Ishikawa (cell line): ENCODE measurements at regions not wholly inside any gene's neighbourhood (a gene's known extent, or its start where the extent isn't known, plus 50 kb on each side); places are given as distances from the start of the nearest gene placed in this dataset.

Experiments used
- CEBPB ChIP-seq: IDR thresholded peaks from 2 replicates; pipeline ENCODE4 v1.6.1; 2012
- CREB1 ChIP-seq: IDR thresholded peaks from 2 replicates; pipeline ENCODE4 v1.6.1; 2012; ENCODE audit warnings: low read depth
- EGR1 ChIP-seq: IDR thresholded peaks from 2 replicates; pipeline ENCODE4 v1.6.1; 2012
- EP300 ChIP-seq: IDR thresholded peaks from 2 replicates; pipeline ENCODE4 v1.6.1; 2012; ENCODE audit warnings: borderline replicate concordance
- FOXM1 ChIP-seq: IDR thresholded peaks from 2 replicates; pipeline ENCODE4 v1.6.1; 2012; ENCODE audit warnings: low read depth, borderline replicate concordance
- NFIC ChIP-seq: IDR thresholded peaks from 2 replicates; pipeline ENCODE4 v1.6.1; 2012
- RAD21 ChIP-seq: IDR thresholded peaks from 2 replicates; pipeline ENCODE4 v1.6.1; 2012; ENCODE audit warnings: low read depth
- TAF1 ChIP-seq: IDR thresholded peaks from 2 replicates; pipeline ENCODE4 v1.6.1; 2012; ENCODE audit warnings: low read depth, mild to moderate bottlenecking
- TCF12 ChIP-seq: IDR thresholded peaks from 2 replicates; pipeline ENCODE4 v1.6.1; 2012; ENCODE audit warnings: low read depth
- TEAD4 ChIP-seq: IDR thresholded peaks from 2 replicates; pipeline ENCODE4 v1.6.1; 2012
- YY1 ChIP-seq: IDR thresholded peaks from 2 replicates; pipeline ENCODE4 v1.6.1; 2012; ENCODE audit warnings: low read depth
- ZBTB7A ChIP-seq: IDR thresholded peaks from 2 replicates; pipeline ENCODE4 v1.6.1; 2012; ENCODE audit warnings: low read depth
- TF ChIP-seq, protein P1 (sequence below): IDR thresholded peaks from 2 replicates; pipeline ENCODE4 v1.6.1; 2012
- TF ChIP-seq, protein P2 (sequence below): IDR thresholded peaks from 2 replicates; pipeline ENCODE4 v1.6.1; 2012; ENCODE audit warnings: low read depth, mild to moderate bottlenecking
- TF ChIP-seq, protein P3 (sequence below): IDR thresholded peaks from 2 replicates; pipeline ENCODE4 v1.6.1; 2012

DNA sequence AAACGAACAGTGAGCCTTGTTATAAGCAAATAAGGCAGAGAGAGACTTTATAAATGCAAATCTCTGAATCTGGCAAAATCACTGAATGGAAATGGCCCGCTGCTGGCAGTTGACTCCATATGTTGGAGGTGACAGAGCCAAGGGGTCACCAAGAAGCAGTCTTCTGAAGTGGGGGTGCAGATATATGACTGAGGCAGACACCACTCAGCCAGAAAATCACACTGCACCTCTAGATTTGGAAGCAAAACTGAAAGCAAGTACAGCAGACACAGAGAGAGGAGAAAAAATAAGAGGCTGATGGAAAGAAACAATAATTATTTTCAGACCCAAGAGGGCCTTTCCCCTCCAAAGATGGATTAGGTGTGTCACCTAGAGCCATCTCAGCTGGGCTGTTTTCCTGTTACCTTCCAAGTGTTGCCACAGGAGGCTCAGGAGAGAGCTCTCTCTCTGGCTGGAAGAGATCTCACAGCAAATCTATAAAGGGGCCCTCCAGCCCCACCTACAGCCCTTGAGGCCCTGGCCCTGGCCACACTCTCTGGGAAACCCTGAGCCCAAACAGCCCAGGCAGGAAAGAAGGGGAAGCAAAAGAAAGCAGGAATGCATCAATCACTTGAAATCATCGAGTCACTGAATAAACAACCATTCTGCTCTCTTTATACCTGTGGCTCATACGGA lies 585.1 kb upstream of the PSMD7 start:
- TF ChIP-seq CREB1: no peak
- TF ChIP-seq, protein P1, sequence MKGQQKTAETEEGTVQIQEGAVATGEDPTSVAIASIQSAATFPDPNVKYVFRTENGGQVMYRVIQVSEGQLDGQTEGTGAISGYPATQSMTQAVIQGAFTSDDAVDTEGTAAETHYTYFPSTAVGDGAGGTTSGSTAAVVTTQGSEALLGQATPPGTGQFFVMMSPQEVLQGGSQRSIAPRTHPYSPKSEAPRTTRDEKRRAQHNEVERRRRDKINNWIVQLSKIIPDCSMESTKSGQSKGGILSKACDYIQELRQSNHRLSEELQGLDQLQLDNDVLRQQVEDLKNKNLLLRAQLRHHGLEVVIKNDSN: no peak
- TF ChIP-seq TAF1: no peak
- no peak for TF ChIP-seq EP300
- TF ChIP-seq NFIC: no peak
- TF ChIP-seq, protein P2, sequence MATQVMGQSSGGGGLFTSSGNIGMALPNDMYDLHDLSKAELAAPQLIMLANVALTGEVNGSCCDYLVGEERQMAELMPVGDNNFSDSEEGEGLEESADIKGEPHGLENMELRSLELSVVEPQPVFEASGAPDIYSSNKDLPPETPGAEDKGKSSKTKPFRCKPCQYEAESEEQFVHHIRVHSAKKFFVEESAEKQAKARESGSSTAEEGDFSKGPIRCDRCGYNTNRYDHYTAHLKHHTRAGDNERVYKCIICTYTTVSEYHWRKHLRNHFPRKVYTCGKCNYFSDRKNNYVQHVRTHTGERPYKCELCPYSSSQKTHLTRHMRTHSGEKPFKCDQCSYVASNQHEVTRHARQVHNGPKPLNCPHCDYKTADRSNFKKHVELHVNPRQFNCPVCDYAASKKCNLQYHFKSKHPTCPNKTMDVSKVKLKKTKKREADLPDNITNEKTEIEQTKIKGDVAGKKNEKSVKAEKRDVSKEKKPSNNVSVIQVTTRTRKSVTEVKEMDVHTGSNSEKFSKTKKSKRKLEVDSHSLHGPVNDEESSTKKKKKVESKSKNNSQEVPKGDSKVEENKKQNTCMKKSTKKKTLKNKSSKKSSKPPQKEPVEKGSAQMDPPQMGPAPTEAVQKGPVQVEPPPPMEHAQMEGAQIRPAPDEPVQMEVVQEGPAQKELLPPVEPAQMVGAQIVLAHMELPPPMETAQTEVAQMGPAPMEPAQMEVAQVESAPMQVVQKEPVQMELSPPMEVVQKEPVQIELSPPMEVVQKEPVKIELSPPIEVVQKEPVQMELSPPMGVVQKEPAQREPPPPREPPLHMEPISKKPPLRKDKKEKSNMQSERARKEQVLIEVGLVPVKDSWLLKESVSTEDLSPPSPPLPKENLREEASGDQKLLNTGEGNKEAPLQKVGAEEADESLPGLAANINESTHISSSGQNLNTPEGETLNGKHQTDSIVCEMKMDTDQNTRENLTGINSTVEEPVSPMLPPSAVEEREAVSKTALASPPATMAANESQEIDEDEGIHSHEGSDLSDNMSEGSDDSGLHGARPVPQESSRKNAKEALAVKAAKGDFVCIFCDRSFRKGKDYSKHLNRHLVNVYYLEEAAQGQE: no peak
- TF ChIP-seq TCF12: no peak
- no peak for TF ChIP-seq TEAD4
- TF ChIP-seq FOXM1: no peak
- no peak for TF ChIP-seq YY1
- no peak for TF ChIP-seq EGR1

DNA sequence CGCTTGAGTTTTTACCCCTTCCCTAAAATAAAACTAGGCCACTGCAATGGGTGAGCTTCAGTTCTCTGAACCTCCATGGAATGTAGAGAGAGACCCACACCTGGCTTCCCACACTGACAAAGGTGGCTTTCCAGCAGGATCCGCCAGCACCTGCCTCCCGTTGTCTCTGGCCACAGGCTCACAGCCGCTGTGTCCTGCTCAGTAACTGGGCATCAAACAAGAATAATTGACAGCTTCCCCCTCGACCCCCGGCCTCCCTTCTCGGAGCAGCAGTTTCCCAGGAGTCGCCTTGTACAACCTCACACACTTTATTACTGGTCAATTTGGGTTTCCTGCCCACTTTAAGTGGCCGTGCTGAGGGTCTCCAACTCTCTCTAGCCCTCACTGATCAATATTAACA lies 586.1 kb upstream of the PSMD7 start:
- TF ChIP-seq TAF1: no peak
- no peak for TF ChIP-seq RAD21
- TF ChIP-seq FOXM1: no peak
- no peak for TF ChIP-seq EGR1

DNA sequence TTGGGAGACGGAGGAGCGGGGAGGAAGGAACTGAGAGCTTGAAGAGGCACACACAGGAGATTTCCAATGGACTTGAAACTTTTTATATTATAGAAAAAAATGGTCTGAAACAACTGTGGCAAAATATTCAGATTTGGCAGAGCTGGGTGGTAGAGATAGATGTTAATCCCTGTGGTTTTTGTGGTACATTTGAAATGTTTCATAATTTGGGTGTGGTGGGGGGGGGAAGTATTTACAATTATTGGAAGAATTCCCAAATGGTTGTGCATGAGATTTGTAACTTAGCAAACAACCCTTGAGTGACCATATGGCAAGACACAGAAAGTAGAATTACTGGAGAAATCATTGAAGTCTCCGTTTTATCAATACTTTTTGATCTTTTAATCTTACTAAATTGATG lies 588.8 kb upstream of the PSMD7 start:
- TF ChIP-seq, protein P3, sequence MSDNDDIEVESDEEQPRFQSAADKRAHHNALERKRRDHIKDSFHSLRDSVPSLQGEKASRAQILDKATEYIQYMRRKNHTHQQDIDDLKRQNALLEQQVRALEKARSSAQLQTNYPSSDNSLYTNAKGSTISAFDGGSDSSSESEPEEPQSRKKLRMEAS: no peak
- TF ChIP-seq CEBPB (no peak), NFIC (no peak), EP300 (no peak), ZBTB7A (no peak), YY1 (no peak)

DNA sequence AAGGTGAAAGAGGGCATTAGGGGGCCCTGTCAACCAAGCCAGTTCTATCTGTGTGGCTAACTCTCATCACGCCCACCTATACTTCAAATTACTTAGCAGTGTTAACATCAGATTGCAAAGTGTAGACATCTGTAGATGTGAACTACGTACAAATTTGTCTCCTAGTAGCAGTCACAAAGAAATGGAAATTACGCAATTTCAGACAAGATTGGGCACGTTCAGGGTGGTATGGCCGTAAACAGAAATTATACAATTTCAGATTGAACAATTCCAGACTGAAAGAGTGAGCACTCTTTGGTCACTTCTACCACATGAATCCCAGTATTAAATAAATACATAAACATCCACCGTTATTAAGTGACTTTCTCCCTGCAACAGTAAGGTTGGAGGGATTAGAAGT lies 592.7 kb upstream of the PSMD7 start:
- TF ChIP-seq TCF12 (no peak), NFIC (no peak), CREB1 (no peak), EGR1 (no peak), FOXM1 (no peak), TEAD4 (no peak), CEBPB (no peak), RAD21 (no peak)
- TF ChIP-seq, protein P3: no peak

DNA sequence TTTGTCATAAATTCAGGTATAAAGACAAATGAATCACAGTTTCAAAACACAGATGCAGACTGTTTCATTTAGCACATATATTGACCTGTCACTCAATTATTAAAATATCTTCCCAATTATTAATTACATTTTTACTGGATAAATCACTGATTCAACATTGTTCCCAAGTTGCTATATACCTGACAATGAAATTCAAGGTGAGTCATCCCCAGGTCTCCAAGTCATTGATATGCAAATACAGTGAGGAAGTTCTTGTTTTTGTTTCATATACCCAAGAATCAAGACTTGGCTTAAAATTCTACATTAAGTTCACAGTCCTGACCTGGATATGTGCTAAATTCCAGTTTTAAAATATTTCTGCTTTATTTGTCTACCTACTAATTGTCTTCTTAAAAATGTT lies 599.3 kb upstream of the PSMD7 start:
- no peak for TF ChIP-seq NFIC
- TF ChIP-seq ZBTB7A: no peak
- no peak for TF ChIP-seq RAD21
- no peak for TF ChIP-seq FOXM1
- no peak for TF ChIP-seq TCF12

DNA sequence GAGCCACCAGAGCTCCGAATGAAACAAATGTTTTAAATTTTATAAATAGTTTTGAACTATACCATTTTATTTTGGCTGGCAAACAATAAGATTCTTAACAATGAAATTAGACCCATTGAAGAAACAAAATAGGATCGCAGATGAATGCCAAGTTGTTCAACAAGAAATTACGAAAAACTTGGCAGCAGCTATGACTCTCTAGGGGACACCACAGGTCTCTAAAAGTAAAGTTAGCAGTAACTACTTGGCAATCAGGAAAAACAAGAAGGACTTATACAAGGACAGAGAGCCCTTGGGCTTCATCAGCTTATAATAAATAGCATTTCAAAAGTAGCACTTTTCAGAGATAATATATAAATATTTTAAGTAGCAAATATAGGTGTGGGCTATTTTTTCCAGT lies 603.8 kb upstream of the PSMD7 start:
- TF ChIP-seq EGR1 (no peak), CREB1 (no peak), NFIC (no peak), RAD21 (no peak), TCF12 (no peak), TAF1 (no peak), CEBPB (no peak), FOXM1 (no peak), EP300 (no peak), TEAD4 (no peak), YY1 (no peak), ZBTB7A (no peak)
- TF ChIP-seq, protein P1: no peak
- TF ChIP-seq, protein P3: no peak
- TF ChIP-seq, protein P2: no peak
